ENCODE measurements at regions not wholly inside any gene's neighbourhood (a gene's known extent, or its start where the extent isn't known, plus 50 kb on each side); places are given as distances from the start of the nearest gene placed in this dataset.

DNA sequence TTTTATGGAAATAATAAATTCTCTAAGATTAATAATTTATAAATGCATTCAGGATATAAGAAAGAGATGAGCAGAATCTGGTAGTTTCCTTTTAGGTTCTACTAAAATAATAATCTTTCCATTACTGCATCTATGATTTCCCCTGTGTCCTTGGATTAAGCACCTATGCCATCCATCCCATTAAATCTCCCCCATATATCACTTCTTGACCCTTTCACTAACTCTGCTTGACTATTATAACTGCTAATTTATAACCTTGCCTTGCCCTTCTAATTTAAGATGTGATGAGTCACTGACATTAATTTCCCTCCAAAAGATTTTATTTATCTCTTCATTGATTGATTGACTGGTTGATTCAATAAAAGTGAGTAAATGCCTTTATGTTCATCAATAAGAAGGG is 348.3 kb upstream of the LRATD1 start:
- no peak for TF ChIP-seq EZH2 (IDR thresholded peaks at IDR 0.05; ENCODE audit: borderline replicate concordance, low read depth, low read length, severe bottlenecking)
- TF ChIP-seq, protein P1, sequence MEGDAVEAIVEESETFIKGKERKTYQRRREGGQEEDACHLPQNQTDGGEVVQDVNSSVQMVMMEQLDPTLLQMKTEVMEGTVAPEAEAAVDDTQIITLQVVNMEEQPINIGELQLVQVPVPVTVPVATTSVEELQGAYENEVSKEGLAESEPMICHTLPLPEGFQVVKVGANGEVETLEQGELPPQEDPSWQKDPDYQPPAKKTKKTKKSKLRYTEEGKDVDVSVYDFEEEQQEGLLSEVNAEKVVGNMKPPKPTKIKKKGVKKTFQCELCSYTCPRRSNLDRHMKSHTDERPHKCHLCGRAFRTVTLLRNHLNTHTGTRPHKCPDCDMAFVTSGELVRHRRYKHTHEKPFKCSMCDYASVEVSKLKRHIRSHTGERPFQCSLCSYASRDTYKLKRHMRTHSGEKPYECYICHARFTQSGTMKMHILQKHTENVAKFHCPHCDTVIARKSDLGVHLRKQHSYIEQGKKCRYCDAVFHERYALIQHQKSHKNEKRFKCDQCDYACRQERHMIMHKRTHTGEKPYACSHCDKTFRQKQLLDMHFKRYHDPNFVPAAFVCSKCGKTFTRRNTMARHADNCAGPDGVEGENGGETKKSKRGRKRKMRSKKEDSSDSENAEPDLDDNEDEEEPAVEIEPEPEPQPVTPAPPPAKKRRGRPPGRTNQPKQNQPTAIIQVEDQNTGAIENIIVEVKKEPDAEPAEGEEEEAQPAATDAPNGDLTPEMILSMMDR (IDR thresholded peaks at IDR 0.05; ENCODE audit: borderline replicate concordance, extremely low read depth, low read length, poor library complexity, severe bottlenecking): no peak
